ENCODE measurements at regions not wholly inside any gene's neighbourhood (a gene's known extent, or its start where the extent isn't known, plus 50 kb on each side); places are given as distances from the start of the nearest gene placed in this dataset.

GRCh38 chr4:187711586-187711985 lies 284.0 kb upstream of the ZFP42 start:
- FAIRE-seq = no peak
- no peak for TF ChIP-seq CTCF (IDR thresholded peaks at IDR 0.05; ENCODE audit: insufficient read depth, missing control alignments)
- DNase-seq (ENCODE audit: insufficient read length, low spot score) = no peak

- DNase-seq (ENCODE audit: insufficient read length, low spot score) (no peak), FAIRE-seq (no peak)
- TF ChIP-seq CTCF (IDR thresholded peaks at IDR 0.05; ENCODE audit: insufficient read depth, missing control alignments) = no peak
These were observed 280.6 kb upstream of the ZFP42 start for GRCh38 chr4:187714957-187715356.

DNA sequence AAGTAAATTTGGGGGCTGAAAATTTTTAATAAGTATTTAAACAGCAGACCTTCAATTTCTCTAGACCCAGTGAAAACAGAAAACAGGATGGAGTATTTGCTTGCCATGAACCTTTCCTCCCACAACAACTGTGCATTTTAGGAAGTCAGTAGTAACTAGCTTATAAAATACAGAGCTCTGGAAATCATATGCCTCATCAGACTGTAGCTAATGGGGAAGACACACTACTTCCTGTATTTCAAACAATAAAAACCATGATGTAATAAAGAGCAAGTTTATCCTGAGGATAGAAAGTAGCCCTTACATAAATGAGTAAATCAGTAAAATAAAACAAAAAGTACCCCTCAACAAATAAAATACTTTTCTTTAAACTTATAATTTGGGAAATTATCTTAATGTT lies 280.1 kb upstream of the ZFP42 start:
- TF ChIP-seq CTCF (IDR thresholded peaks at IDR 0.05; ENCODE audit: insufficient read depth, missing control alignments) = no peak
- FAIRE-seq = no peak
- DNase-seq (ENCODE audit: insufficient read length, low spot score) = no peak

DNA sequence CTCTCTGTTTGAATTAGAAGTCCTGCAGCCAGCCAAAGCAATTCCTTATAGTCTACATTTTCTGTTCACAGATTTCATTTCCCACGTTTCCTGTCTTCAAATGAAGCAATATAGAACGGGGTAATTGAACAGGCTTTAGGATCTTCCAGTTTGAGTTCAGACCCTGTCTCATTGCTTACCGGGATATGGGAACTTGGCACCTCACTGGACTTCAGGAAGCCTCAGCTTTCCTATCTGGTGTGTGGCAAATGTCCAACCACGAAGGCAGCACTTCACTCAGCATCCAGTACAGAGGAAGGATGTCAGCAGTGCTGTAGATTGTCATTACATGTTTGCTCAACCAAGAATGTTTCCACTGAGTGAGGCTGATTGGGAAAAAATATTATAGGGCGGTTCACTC lies 271.1 kb upstream of the ZFP42 start:
- DNase-seq (ENCODE audit: insufficient read length, low spot score) = no peak
- no peak for FAIRE-seq
- no peak for TF ChIP-seq CTCF (IDR thresholded peaks at IDR 0.05; ENCODE audit: insufficient read depth, missing control alignments)

GRCh38 chr4:187726485-187726884 lies 269.1 kb upstream of the ZFP42 start:
- FAIRE-seq = no peak
- DNase-seq (ENCODE audit: insufficient read length, low spot score) = no peak

DNA sequence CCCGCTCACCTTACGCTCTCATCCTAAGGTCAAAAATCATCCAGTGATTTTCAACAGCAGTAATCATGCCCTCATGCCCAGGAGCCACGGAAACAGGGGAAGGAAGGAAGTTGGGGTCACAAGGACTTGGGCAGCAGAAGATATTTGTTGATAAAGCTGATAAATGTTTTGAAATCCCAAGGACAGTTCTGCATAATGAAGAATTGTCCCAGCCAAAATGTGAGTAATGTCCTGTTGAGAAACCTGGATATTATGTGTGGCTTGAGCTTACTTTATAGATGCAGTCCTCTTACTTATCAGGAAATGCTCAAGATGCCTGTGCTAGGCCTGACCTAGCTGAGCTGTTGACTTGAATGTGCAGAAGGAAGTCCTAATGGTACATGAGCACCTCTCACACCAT lies 263.0 kb upstream of the ZFP42 start:
- TF ChIP-seq CTCF (IDR thresholded peaks at IDR 0.05; ENCODE audit: insufficient read depth, missing control alignments) = no peak
- DNase-seq (ENCODE audit: insufficient read length, low spot score) = no peak
- FAIRE-seq = no peak

More at GRCh38 chr4:187726485-187726884, 269.1 kb upstream of the ZFP42 start:
- no peak for TF ChIP-seq CTCF (IDR thresholded peaks at IDR 0.05; ENCODE audit: insufficient read depth, missing control alignments)

DNA sequence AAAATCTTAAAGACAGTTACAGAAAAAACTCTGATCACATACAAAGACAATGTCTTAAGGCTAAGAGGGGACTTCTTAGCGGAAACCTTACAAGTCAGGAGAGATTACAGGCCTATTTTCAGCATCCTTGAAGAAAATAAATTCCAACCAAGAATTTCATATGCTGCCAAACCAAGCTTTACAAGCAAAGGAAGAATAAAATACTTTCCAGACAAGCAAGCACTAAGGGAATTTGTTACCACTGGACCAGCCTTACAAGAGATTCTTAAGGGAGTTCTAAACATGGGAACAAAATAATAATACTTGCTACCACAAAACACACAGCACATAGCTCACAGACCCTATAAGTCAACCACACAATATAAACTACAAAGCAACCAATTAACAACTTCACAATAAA lies 255.8 kb upstream of the ZFP42 start:
- TF ChIP-seq CTCF (IDR thresholded peaks at IDR 0.05; ENCODE audit: insufficient read depth, missing control alignments) = no peak
- no peak for DNase-seq (ENCODE audit: insufficient read length, low spot score)
- FAIRE-seq = no peak
